ENCODE measurements at regions not wholly inside any gene's neighbourhood (a gene's known extent, or its start where the extent isn't known, plus 50 kb on each side); places are given as distances from the start of the nearest gene placed in this dataset.
"Not testable (repeated sequence)": the region's sequence is repeated elsewhere in the genome, so short reads cannot be mapped to it uniquely, and the experiment has no call there.

GRCh38 chr2:59233448-59233847 is 992.3 kb upstream of the FANCL start:
- TF ChIP-seq CTCF (IDR thresholded peaks at IDR 0.05; ENCODE audit: insufficient read depth, low read length): no peak
- no peak for DNase-seq (ENCODE audit: low read depth)
- no peak overlapping the region for H3K4me3 ChIP-seq (ENCODE audit: low read depth, low read length)

- H3K4me3 ChIP-seq (ENCODE audit: low read depth, low read length): no peak overlapping the region
- TF ChIP-seq CTCF (IDR thresholded peaks at IDR 0.05; ENCODE audit: insufficient read depth, low read length): no peak
- DNase-seq (ENCODE audit: low read depth): no peak
Observed at GRCh38 chr2:59232394-59233165, 991.5 kb upstream of the FANCL start.

- H3K4me3 ChIP-seq (ENCODE audit: low read depth, low read length); DNase-seq (ENCODE audit: low read depth): not testable (repeated sequence)
Observed at GRCh38 chr2:59226362-59226761, 985.2 kb upstream of the FANCL start.

GRCh38 chr2:59223742-59224141 is 982.6 kb upstream of the FANCL start:
- no peak for TF ChIP-seq CTCF (IDR thresholded peaks at IDR 0.05; ENCODE audit: insufficient read depth, low read length)
- no peak overlapping the region for H3K4me3 ChIP-seq (ENCODE audit: low read depth, low read length)
- DNase-seq (ENCODE audit: low read depth): no peak

- no peak for TF ChIP-seq CTCF (IDR thresholded peaks at IDR 0.05; ENCODE audit: insufficient read depth, low read length)
- no peak for DNase-seq (ENCODE audit: low read depth)
- no peak overlapping the region for H3K4me3 ChIP-seq (ENCODE audit: low read depth, low read length)
Observed at GRCh38 chr2:59217360-59217759, 976.2 kb upstream of the FANCL start.

GRCh38 chr2:59206361-59206760 is 965.2 kb upstream of the FANCL start:
- DNase-seq (ENCODE audit: low read depth): no peak
- TF ChIP-seq CTCF (IDR thresholded peaks at IDR 0.05; ENCODE audit: insufficient read depth, low read length): no peak
- H3K4me3 ChIP-seq (ENCODE audit: low read depth, low read length): no peak overlapping the region

- DNase-seq (ENCODE audit: low read depth): no peak
- no peak for TF ChIP-seq CTCF (IDR thresholded peaks at IDR 0.05; ENCODE audit: insufficient read depth, low read length)
- H3K4me3 ChIP-seq (ENCODE audit: low read depth, low read length): no peak overlapping the region
Observed at GRCh38 chr2:59204040-59204439, 962.9 kb upstream of the FANCL start.

All from fibroblast of the aortic adventitia (primary cell).